HG02759 (cell line): ENCODE measurements at regions not wholly inside any gene's neighbourhood (a gene's known extent, or its start where the extent isn't known, plus 50 kb on each side); places are given as distances from the start of the nearest gene placed in this dataset.

Source experiments
- ATAC-seq: cut with Tn5 transposase; IDR thresholded peaks from one replicate; pipeline ENCODE4 v1.9.1; 2021; ENCODE audit warnings: mild to moderate bottlenecking, moderate library complexity; ENCODE audit not compliant: unreplicated experiment

DNA sequence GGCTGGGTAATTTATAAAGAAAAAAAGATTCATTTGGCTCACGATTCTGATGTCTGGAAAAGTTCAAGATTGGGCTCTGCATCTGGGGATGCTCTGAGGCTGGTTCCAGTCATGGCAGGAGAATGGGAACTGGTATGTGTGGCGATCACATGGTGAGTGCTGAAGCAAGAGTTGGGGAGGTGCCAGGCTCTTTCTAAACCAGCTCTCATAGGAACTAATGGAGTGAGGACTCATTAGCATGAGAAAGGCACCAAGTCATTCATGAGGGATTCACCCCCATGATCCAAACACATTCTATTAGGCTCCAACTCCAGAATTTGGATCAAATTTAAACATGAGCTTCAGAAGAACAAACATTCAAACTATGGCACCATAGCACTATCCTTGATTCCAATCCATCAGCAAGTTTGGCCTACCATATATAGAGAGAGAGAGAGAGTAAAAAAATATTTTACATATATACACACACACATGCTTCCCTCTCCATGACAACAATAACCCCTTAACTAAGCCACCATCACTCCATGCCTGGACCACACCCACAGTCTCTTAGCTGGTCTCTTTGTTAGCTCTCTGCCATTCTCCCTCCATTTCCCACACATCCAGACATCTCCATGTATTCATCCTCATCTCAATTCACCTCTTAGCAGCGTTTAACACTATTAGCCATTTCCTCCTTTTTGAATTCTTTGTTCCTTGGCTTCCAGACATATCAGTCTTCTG, 57.9 kb downstream of the NPY start:
- ATAC-seq = no peak

DNA sequence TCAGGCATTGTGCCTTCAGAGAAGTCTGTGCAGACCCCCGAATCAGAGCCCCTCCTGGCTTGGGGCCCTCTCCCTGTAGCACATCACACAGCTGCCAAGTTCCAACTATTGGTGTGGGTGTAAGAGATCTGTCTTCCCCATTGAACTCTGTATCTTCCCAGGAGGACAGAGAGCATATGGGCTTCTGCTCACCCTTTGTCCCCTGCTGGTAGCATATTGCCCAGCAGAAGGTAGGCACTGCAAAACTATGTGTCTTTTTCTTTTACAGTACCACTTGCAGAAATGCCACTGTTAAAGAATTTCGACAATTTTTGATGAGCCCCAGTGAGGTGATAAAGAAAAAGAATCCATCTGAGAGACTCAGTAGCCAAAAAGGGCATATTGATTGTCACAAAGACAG, 59.6 kb downstream of the NPY start:
- ATAC-seq = no peak

DNA sequence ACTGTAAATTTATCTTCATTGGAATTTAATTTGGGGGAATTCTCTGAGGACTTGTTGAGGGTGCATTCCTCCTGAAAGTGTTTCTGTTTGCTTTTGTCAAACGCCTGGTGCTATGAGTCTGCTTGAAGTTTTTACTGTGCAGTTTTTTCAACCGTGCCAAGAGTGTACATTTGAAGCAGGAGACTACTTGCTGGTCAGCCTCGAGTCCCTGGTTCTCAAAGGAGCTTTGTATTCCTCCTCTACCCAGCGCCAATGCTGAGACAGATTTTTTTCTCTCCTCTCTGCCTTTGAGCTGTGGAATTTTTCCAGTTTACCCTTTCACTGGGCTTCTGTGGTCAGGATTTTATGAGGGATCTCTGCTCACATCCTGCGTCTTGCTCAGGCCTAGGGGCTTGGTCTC, 62.1 kb downstream of the NPY start:
- no peak for ATAC-seq

DNA sequence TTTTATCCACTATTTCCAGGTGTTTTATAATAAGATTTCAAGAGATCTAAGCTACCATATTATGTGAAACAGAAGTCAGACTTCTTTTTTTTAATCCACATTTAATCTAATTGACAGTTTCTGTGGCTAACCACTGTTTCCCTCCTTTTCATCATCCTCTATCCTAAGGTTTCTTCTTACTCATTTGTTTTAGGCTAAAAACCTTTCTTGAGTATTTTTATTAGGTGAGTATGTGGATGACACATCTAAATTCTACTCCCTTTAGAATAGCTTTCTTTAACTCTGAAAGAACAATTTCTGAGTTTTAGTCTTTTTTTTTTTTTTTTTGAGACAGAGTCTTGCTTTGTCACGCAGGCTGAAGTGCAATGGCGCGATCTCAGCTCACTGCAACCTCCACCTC, 62.7 kb downstream of the NPY start:
- ATAC-seq = no peak

DNA sequence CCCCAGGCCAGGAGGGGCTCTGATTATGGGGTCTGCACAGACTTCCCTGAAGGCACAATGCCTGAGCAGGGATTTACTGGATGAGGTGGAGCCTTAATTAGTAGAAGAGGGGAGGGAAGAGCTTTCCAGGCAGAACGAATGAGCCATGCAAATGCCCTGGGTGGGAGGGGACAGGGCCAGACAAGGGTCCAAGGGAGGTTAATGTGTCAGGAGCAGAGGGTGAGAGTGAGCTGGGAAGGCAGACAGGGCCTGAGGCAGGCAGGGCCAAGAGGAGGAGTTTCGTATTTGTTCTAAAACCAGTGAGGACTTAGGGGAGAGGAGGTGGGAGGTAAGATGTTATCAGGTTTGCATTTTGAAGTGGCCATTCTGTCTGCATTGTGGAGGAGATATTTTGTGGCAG, 65.3 kb downstream of the NPY start:
- ATAC-seq = no peak

DNA sequence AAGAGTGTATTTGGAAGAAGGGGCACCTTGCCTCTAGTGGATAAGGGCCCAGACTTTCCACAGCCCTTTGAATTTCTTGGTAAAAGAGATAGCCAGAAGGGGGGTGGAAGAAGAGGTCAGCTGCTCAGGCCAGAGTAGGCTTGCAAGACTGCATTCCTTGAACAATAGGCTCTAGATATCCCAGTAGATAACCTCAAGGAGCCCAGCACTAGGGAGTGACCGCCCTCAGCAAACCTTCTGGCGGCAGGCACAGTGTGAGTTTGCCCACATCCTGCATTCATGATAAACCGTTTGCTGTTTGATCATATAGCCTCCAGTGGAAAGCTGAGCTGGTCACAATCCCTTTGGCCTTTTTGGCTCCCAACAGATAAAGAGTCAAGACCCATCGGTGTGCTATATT, 70.5 kb downstream of the NPY start:
- no peak for ATAC-seq

DNA sequence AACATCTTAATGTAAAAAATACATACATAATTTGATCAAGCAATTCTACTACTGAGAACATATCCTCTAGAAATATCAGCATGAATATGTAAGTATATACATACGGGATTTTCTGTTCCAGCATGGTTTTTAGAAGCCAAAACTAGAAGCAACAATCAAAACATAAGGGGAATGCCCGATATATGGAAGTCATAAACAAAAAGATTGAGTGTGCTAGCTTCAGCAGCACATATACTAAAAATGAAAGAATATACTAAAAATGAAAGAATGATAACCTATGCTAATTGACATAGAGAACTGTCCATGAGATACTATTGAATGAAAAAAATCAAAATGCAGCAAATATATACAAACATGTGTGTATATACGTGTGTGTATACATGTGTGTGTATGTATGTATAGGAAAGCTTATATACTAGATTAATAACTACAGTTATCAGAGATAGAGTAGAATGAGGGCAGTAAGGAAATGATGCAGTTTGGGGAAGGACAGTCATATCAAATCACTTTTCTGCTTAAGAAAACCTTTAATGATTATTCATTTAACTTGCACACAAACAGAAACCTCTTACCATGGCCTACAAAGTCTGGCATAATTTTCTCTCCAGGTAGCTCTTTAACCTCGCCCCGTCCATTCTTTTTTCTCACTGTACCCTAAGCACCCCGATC, 72.9 kb downstream of the NPY start:
- ATAC-seq = no peak

DNA sequence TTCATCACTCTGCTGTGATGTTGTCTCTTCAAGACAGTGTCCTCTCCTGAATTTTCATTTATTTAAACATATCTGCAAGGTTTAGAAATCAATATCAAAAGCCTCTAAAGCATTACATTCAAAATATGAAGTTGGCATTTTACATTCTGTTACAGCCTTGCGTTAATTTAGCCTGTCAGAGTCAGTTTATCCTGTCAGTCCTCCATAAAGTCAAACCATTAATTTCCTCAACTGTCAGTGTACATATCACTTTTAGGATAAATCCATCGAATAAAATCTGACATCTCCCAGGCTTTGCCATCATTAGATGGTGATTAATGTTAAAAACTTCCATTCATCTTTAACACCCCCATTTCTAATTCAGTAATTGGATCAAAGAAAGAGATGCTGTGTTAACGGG, 77.0 kb downstream of the NPY start:
- no peak for ATAC-seq

DNA sequence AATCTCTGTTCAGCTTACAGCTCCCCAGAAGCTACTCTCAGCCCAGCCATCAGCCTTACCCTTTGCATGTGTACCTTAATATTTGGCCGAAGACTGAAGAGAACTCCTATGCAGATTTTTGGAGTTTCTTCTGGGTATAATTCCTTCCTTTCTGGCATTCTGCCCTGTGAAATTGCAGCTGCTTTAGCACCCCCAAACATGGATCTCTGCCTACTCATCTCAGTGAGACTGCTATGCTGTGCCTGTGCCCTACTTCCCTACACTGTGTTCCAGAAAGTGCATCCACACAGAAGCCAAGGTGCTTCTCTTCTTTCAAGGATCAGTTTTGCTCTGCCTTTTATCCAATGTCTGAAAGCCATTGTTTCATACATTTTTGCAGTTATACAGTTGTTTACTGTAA, 81.6 kb downstream of the NPY start:
- no peak for ATAC-seq

DNA sequence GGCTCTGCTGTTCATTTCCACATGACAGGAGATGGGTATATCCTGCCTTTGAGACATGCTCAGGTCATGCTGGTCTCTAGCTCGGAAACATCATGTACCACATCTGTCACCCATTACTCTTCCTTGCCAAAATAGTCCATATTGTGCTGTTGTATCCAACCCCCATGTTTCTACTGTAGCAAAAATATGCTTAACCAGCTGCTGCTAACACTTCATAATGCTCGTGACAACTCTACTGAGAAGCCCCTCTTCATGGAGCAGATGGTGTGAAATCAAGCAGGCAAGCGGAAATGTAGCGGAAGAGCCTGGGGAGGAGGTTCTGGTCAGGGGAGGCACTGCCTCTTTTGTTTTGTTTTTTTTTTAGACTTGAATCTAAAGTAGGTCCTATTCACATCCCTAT, 82.9 kb downstream of the NPY start:
- no peak for ATAC-seq

DNA sequence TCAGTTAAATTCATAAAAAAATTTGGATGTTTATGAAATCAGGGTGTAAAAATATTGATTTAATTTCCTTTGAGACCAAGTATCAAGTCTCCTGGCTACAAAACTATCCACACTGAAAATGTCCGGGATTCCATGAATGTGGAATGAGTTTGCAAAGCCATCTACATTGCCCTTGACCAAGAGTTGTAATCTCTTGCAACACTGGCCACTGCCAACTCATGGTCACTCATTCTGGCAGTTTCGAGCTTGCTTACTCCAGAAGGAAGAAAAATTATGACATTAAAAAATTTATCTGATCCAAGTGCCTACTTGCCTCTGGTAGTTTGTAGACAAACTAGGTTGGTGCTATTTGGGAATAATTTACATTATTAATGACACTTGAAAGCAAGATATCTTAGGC, 84.2 kb downstream of the NPY start:
- ATAC-seq = no peak

DNA sequence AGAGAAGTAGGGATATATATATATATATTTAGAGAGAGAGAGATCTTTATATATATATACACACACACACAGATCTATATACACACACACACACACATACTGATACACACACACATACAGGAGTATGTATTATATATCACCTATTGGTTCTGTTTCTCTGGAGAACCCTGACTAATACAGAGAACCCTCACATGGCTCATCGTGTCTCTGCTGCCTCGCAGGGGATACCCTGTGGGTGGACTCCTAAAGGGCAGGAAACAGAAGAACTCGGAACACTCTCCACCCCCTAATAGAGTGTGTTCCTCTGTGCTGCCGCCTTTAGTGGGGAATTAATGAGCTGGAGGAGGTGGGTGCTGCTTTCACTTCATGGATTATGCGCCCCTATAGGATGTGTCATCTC, 86.6 kb downstream of the NPY start:
- ATAC-seq = no peak

DNA sequence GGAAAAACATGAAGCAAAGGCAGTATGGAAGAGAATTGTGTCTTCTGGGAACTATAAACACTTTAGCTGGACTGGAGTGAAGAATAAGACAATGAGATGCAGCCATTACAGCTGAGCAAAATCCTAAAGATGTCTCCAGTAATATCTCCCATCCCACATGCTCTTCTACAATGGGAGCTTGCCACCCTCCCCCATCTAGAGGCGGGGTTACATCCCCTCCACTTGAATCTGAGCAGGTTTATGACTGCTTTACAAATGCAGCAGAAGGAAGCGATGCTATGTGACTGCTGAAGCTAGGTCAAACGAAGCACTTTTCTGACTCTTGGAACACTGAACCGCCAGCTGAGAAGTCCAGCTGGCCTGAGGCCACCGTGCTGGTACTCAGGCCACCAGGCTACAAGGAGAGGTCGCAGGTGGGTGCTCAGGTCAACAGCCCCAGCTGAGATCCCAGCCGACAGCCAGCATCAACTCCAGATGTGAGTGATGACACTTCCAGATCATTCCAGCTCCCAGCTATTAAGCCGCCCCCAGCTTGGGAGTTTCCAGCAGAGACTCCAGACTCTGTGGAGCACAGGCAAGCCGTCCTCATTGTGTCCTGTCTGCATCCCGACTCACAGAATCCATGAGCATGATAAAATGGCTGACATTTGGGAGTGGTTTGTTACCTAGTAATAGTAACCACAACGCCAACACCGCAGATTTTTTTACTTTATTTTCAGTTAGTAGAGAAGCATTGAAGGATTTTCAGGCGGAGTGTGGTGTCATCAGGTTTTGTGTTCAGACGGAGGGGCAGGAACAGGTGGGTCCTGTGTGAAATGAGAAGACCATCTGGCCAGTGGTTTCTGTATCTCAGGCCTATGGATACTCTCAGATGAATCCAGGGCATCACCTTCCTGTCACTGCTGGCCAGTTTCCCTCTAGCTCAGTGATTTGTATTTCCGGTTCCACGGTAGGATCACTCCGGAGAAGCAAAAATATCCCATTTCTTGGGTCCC, 89.3 kb downstream of the NPY start:
- no peak for ATAC-seq

DNA sequence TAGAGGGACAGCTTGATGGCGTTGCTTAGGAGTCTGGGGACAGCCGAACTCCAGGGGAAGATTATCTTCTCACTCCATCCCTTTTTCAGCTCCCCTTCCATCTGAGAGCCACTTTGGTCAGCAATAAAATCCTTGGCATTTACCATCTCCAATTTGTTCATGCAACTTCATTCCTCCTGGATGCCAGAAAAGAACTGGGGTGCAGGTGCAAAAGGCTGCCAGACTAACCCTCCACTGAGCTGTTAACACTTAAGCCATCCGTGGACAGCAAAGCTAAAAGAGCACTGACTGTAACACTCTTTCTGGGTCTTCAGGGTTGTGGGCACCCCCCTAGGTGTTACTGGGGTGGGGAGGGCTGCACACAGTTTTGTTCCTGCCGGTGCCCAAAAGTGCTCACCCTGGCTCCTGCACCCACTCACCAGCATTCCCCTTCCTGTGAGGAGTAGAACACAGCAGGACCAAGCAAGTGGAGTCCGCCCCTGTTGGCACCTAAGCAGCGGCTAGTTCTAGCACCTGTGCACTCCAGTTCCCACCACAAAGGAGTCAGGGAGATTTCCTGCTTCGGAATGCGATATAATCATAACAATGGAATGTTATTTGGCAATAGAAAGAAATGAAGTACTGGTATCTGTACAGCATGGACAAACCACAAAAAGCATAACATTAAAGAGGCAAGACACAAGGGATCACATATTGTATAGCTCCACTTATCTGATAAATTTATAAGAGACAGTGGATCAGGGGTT, 95.1 kb downstream of the NPY start:
- no peak for ATAC-seq

DNA sequence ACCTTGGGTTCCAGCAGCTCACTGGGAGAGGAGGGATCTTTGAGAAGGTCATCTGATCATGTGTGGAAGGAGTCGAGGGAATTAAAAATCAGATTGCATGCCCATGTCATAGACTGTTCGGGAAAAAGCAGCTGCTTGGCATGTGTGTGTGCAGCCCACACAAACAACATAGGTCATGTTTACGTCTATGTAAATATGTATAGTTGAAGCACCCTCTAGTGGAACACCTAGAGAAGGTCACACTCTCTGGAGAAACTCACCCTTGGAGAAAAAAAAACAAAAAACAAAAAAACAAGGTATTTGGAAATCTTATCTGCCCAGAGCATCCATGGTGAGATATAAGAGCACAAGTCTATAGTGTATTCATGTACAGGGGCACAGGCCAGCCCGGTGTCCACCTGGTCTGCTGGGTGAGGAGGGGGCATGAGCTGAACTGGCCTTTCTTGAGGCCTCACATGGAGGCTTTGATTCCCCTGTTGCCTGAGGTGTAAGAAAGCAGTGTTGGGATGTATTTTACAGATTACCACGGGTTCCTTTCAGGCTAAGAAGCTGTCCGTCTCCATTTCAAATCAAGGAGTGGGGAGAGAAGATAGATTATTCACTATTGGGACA, 98.0 kb downstream of the NPY start:
- no peak for ATAC-seq

DNA sequence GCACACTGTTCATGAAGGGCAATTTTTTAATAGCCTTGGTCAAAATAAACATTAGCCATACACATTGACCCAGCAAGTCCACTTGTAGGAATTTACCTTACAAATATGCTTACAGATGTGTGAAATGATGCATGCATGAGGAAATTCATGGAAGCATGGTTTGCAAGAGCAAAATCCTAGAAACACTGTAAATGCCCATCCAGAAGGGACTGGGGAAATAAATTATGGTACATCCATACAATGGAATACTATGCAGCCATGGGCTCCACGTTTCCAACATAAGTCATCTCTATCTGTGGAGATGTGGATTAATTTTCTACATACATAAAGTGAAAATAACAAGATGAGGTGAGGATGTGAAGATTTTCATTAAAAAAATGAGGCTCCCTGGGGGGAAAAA, 99.1 kb downstream of the NPY start:
- ATAC-seq = no peak

DNA sequence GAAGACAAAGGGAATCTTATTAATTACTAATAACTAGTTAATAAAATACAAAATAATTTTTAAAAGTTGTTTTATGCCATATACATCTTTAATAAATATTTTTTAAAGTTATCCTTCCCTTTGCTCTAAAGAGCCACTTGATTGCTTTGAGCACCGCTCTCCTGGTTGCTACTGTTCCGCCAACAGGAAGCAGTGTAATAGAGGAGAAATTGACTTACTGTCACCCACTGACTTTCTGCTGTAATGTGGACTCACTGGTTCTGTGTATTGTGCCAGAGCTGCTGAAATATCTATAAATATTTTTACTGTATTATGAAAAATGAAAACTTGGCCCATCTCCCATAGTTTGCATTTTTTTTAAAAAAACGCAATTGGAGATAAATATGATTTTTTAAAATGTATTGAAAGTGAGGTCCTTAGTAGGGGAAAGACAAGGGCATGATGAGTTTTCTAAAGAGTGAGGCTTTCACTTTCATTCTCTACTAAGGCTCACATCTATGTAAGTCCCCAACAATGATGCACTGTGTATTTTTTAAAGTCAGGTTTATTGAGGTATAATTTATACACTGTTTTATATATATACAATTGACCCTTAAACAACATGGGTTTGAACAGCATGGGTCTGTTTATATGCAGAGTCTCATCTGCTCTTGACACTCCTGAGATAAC, 100.5 kb downstream of the NPY start:
- peak; percentile 55 for ATAC-seq

DNA sequence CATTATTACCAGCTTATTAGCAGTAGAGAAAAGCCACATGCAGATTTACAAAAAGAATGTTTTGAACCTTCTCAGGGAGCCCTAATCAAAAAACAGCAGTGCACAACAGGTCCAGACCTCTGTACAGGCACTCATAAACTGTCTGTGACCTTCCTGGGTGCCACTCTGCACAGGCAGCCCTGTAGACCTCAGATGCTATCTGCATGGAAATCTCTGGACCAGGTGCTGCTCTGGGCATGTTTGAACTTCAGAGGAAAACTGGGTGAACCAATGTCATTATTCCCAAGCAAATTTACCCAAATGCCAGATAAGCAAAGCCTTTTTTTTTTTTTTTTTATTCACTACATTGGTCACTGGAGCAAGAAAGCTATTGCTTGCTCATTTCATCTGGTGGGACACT, 104.2 kb downstream of the NPY start:
- no peak for ATAC-seq

DNA sequence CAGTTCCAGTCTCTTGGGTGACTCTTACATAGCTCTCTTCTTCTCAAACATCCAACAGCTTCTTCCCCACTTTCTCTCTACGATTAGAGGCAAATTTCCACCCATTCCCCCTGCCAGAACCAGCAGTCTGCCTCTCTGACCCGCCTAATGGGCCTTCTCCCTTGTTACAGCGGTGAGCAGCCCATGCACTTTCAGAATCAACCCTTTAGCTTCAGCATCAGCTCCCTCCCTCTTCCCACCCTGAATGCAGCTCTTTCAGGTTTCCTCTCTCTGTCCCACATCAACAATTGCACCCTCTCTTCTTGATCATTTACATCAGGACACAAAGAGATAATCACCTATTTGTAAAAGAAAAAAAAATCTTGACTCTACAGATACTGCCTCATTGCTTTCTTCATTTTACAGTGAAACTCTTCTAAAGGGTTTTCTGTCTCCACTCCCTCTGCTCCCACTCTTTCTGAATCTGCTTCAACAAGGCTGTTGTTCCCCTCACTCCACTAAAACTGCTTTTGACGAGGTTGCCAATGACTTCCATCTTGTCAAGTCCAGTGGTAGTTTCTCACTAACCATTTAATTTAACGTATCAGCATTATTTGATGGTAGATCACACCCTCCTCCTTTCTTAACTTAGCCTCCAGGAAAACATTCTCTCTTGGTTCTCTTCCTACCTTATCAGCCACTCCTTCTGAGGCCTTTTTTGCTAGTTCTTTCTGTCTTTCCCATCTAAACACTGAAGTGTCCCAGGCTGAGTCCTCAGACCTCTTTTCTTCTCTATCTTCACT, 106.6 kb downstream of the NPY start:
- ATAC-seq = no peak
